Fibroblast of pulmonary artery (primary cell): ENCODE measurements at regions not wholly inside any gene's neighbourhood (a gene's known extent, or its start where the extent isn't known, plus 50 kb on each side); places are given as distances from the start of the nearest gene placed in this dataset.

Experiments used
- DNase-seq: peaks from one replicate; pipeline ENCODE4 v3.0.0-alpha.2; 2010; ENCODE audit warnings: low read depth
- H3K4me3 ChIP-seq: replicated peaks from 2 replicates; pipeline ENCODE4 v1.5.1; 2011; ENCODE audit warnings: low read depth, mild to moderate bottlenecking, control low read depth, low read length, moderate library complexity
- CTCF ChIP-seq: IDR thresholded peaks from 2 replicates; pipeline ENCODE4 v1.5.1; 2011; ENCODE audit warnings: mild to moderate bottlenecking, control low read depth, low read length, inconsistent platforms; ENCODE audit errors: missing control alignments

DNA sequence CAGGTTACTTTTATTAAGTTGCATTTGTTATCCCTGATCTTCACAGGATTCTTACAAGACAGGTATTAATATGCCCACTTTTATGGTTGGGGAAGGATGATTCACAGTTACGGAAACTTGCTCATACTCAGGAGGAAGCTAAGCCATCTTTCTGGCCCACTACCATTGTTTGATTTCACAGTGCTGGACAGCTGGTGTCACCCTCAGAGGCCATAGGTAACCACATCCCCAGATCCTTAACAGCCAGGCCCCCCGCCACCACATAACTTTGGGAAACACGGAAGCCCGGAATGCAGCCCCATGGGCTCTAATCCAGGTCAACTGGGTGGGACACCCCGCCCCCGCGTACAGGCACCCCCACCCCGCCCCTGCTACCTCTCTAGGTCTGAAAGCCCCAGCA is 119.7 kb downstream of the IRS2 start:
- no peak for DNase-seq
- H3K4me3 ChIP-seq = no peak overlapping the region
- TF ChIP-seq CTCF = no peak

- no peak for TF ChIP-seq CTCF
- no peak for DNase-seq
- H3K4me3 ChIP-seq = no peak overlapping the region
Measured at GRCh38 chr13:109665781-109666249, 120.6 kb downstream of the IRS2 start.

- no peak for DNase-seq
- H3K4me3 ChIP-seq = no peak overlapping the region
- TF ChIP-seq CTCF = no peak
Measured at GRCh38 chr13:109665240-109665639, 121.1 kb downstream of the IRS2 start.

GRCh38 chr13:109657395-109657794 is 129.0 kb downstream of the IRS2 start:
- DNase-seq = no peak
- TF ChIP-seq CTCF = no peak

GRCh38 chr13:109656206-109656605 is 130.2 kb downstream of the IRS2 start:
- DNase-seq = no peak
- TF ChIP-seq CTCF = no peak
- H3K4me3 ChIP-seq = no peak overlapping the region

More at GRCh38 chr13:109657395-109657794, 129.0 kb downstream of the IRS2 start:
- H3K4me3 ChIP-seq = no peak overlapping the region

GRCh38 chr13:109655611-109656010 is 130.8 kb downstream of the IRS2 start:
- TF ChIP-seq CTCF = no peak
- no peak for DNase-seq
- no peak overlapping the region for H3K4me3 ChIP-seq

GRCh38 chr13:109655206-109655600 is 131.2 kb downstream of the IRS2 start:
- DNase-seq = peak; percentile 74
- no peak overlapping the region for H3K4me3 ChIP-seq

More at GRCh38 chr13:109655206-109655600, 131.2 kb downstream of the IRS2 start:
- no peak for TF ChIP-seq CTCF
